Inflammatory macrophage treated with lipopolysaccharide for 4 hours (primary cell): ENCODE measurements at regions not wholly inside any gene's neighbourhood (a gene's known extent, or its start where the extent isn't known, plus 50 kb on each side); places are given as distances from the start of the nearest gene placed in this dataset.
"Not testable (repeated sequence)": the region's sequence is repeated elsewhere in the genome, so short reads cannot be mapped to it uniquely, and the experiment has no call there.

Source experiments
- DNase-seq: peaks from one replicate; pipeline ENCODE4 v3.0.0-alpha.2; 2020

DNA sequence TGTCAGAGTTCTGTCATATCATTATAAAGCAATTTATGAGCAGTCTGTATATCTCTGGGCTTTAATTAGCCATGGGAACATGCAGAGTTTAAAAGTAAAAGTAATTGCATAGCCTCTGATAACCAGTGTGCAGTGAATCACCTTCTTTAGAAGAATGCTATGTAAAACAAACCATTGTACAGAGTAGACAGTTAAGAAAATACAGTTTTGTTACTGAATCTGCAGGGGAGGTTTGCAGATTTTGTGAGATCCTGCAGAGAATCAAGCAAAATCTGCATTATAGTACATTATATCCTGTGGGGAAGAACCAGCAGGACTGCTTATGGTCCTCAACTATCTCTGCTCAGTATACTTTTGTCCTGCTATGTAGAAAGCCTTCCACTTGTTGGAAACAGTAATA lies 396.2 kb upstream of the NAALADL2 start:
- DNase-seq = no peak

DNA sequence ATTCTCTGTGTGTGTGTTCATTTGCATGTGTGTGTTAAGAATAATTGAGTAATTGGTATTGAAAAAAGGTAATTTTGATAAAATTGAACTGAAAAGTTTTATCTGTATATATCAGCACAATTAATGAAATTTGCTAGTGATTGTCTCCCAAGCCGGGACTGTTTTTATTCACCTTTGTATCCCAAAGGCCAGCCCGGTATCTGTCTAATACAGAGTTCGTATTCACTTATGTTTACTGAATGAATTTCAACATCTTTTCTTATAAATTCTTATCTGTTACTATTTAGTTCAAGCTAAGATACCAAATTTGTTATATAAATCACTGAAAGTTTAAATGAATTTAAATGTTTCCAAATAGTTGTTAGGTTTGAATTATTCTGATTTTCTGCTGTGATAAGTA lies 394.0 kb upstream of the NAALADL2 start:
- no peak for DNase-seq

DNA sequence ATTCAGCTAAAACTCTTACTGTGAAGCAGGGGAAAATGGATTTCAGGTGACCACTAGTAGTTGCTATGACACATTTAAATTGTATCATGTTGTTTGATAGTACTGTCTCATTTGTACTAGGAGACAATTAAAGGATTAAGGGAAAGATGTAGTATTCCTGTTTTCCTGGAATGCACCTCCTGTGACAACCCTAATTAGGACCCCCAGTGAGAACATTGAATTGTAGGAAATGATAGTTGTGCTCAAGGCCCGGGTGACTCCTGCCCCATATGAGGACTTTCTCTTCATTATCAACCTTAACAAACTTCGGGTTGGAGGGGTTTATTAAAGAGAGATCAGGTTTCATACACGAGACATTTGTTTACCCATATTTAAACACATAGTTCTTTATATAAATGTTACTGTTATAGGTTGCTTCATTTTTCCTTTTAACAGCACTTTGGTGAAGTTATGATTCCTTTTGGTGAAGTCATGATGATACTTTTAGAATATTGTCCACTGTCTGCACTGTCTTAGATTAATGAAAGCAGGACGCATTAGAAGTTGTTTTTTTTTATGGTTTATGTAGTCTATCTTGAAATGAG lies 392.6 kb upstream of the NAALADL2 start:
- DNase-seq = no peak

DNA sequence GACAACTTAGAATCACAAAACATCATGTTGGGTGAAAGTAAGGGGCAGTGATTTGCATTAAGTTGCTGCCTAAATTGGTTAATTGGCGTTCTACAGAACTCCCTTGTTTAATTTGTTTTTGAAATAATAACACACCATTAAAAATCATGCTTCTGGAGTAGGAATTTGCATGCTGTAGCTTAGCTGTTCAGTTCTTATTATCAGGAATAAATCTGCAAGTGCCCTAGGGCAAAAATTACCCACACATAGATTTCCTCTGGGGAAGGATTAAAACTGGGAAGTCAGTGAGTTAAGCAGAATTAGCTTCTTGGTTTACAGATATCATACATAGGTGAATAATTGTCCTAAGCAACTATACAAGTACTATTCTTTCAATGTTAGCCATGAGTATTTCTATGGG lies 381.6 kb upstream of the NAALADL2 start:
- no peak for DNase-seq

DNA sequence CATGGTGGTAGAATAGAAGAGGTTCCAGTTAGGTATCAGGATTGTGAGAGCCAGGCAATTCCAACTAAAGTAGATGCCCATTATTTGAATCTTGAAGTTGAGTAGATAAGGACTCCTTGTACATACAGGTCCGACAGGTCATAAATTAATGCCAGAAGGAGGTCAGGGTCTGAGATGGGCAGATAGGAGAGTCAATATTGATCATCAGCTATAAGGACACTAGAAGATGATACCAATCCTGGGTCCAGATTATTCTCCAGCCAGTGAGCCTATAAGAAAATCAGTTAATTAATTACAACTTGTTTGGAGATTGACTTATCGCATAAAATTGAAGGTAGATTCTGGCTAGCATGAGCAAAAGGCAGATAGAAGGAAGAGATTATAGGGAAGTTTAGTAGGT lies 378.4 kb upstream of the NAALADL2 start:
- no peak for DNase-seq

DNA sequence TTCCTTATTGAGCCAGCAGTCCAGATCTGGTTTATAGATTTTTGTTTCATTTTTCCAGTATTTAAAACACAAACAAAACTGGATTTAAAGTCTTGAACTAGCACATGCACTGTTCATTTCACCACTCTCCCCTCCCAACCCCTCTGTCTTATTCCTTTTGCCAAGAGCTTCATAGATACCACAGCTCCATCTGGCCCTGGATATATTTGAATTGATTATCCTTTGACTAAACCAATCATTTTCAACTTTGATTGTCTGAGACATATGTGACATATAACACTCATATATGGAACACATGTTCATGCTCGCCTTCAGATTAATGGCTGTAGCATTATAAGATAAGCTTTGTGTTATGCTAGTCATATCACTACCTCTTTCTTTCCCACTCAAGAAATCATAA lies 376.6 kb upstream of the NAALADL2 start:
- DNase-seq = no peak

DNA sequence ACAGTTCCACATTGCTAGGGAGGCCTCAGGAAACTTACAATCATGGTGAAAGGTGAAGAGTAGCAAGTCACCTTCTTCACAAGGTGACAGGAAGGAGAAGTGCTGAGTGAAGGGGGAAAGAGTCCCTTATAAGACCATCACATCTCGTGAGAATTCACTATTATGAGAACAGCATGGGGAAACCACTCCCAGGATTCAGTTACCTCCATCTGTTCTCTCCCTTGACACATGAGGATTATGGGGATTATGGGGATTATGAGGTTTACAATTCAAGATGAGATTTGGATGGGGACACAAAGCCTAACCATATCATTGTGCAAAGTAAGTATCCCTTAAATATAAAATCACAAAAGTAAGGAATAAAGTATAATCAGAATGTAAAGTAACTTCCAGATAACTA lies 375.9 kb upstream of the NAALADL2 start:
- DNase-seq = no peak

DNA sequence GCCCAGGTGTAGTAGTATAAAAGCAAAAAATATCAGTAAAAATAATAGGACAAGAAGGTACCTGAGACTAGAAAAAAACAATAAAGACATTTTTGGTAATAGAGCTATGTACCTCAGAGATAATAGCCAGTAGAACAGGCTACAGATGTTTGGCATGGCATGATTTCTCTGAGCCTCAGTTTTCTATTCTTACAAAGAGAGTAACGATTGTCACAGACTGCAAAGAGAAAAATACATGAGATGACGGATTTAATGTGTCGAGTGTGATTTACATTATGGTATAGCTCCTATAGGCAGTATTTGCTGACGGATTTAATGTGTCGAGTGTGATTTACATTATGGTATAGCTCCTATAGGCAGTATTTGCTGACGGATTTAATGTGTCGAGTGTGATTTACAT lies 375.3 kb upstream of the NAALADL2 start:
- DNase-seq = not testable (repeated sequence)

GRCh38 chr3:174488527-174488926 lies 370.6 kb upstream of the NAALADL2 start:
- DNase-seq = no peak

DNA sequence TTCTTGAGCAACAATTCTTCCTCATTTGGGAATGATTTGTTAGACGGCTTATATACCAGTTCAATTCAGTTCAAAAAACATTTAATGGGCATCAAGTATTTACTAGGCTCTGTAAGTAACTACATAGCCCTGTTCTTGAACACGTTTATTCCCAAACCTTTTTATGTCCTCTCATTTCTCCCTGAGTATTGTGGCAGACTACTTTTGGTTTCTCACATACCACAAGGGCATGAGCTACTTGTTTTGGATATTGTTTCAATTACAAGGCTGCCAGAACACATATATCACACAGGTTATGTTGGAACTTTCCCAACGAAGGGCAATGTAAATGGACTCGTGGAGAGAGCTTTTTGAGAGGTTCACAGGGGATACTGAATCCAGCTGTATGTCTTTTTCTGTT lies 363.8 kb upstream of the NAALADL2 start:
- no peak for DNase-seq

GRCh38 chr3:174495928-174496327 lies 363.2 kb upstream of the NAALADL2 start:
- no peak for DNase-seq

- DNase-seq = no peak
Observed at GRCh38 chr3:174498638-174499037, 360.5 kb upstream of the NAALADL2 start.

DNA sequence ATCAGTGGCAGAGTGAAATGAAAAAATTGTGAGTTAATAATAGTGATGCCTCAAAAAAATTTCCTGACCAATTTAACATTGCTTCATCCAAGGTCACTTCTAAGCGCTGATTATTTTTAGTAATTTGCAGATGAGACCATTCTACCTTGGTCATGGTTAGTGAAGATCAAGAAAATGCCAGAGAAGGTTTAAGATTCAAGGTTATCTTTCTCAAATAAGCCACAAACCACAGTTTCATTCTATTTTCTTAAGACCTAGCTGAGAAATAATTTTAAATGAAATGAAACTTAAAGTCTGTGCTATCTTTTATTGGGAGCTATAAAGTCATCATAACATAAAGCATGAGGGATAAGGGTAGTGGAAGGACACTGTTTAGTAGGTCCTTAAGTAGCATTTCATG lies 353.9 kb upstream of the NAALADL2 start:
- DNase-seq = no peak

DNA sequence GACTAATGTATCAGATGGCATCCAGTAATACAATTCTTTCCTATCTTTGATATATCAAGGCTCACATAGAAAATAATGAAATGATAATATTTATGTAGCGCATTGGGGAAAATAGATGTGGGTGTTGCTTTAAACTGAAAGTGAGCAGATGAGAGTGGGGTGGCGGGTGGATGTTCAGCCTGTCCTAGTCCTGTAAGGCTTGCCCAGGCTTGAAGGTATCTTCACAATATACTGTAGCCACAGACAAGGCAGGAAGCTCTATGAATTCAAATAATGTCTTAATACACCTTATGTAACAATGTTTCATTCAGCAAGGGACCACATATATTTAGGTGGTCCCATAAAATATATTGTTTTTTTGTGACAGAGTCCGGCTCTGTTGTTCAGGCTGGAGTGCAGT lies 334.9 kb upstream of the NAALADL2 start:
- no peak for DNase-seq

GRCh38 chr3:174529298-174529697 lies 329.8 kb upstream of the NAALADL2 start:
- no peak for DNase-seq

GRCh38 chr3:174531262-174531982 lies 327.7 kb upstream of the NAALADL2 start:
- no peak for DNase-seq

DNA sequence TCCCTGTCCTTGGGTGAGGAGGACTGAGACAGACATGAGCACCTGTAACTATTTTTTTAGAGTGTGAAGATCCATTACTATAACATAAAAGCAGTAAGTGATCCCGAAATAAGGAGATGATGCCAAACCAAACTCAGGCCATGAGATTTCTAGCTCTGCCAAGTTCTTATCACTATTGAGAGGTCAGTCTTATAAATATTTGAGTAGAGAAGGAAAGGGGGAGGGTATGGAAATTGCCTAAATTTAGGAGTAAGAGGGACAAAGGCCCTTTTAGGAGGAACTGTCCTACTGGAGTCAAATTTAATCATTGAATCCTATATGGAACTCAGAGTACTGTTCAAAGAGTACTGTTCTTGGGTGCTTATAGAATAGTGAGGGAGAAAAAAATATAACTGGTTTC lies 326.9 kb upstream of the NAALADL2 start:
- DNase-seq = no peak

DNA sequence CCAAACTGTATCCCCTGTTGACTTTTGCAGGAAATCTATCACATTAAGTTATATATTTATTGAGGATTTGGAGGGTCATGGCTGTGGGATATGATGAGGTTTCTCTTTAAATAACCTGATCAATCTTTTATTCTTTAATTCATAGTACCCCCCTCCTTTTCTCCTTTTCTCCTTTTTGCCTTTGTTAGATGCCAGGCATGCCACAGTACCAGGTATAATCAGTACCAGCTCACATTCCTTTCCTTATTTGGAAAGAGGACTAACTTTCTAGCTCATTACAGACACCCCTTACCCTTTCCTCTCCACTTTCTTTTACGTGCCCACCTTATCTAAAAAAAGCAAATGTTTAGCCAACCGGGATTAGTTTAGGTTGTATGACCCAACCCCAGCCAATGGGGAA lies 326.4 kb upstream of the NAALADL2 start:
- DNase-seq = no peak

- DNase-seq = no peak
Observed at GRCh38 chr3:174533286-174533685, 325.8 kb upstream of the NAALADL2 start.

- no peak for DNase-seq
Observed at GRCh38 chr3:174536319-174536718, 322.8 kb upstream of the NAALADL2 start.

DNA sequence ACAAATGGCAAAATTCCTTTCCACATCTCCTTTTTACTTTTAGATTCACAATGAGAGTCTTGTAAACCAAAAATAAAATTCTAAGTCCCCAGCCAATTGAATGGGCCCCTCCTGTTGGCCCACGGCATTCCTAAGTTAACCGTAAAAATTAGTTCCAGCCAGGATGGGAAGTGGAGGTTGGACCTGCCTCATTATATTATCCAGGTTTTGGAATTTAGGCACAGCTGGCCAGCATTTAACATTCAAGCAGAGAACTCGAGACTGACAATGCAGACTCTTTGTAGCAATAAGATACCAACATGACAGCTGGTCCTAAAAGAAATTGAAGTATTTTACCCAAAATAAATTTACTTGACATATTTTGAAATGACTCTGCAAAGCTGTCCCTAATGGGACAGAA lies 321.0 kb upstream of the NAALADL2 start:
- no peak for DNase-seq

DNA sequence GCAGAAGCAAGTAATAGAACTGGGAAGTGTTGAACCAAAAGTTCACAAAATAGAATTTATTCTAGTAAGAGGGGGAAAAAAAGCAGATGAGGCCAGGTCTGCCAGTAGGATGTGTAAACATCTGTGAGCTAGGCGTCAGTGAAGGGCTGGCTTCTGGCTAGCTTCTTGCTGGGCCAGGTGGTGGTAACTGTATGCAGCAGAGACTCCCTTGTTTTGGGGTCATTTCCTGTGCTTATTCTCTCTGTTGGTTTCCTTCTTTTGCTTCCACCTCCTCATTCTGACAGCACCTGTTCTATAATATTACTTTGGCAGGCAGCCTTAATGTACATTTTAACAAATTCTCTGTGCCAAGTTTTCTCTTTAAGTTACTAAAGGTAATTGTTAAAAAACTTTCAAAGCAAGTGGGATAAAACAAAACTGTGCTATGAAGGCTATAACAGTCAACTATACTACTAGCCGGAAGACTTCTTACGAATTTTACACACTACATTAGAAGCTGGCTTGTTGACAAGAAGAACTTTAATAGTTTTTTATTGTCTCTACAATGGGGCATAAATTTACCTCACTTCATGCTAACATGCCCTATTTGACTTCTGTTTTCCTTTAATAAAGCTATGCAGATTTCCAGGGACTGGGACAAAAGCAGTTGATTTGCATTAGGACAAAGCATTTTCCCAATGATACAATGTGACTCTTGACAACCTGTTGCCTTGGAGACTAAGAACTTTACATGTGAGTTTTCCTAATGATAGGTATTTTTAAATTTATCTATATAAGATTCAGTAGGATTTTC lies 318.8 kb upstream of the NAALADL2 start:
- DNase-seq = no peak

GRCh38 chr3:174541708-174542315 lies 317.3 kb upstream of the NAALADL2 start:
- DNase-seq = no peak
